HL-60 (cell line): ENCODE measurements at regions not wholly inside any gene's neighbourhood (a gene's known extent, or its start where the extent isn't known, plus 50 kb on each side); places are given as distances from the start of the nearest gene placed in this dataset.

ENCODE experiments used
- DNase-seq, 2 experiments: peaks; one replicate each; pipeline ENCODE4 v3.0.0-alpha.2; 2010 to 2020; ENCODE audit warnings: low read depth in 1 of 2, low spot score in 1 of 2
- H3K27ac ChIP-seq: fragments of 250-450 bp; sonication (Bioruptor Pico); replicated peaks from 2 replicates; pipeline ENCODE4 v1.5.1; 2020; ENCODE audit warnings: mild to moderate bottlenecking, moderate library complexity
- H3K27me3 ChIP-seq: fragments of 250-450 bp; sonication (Bioruptor Pico); 2 replicates; pipeline ENCODE4 v1.5.1; 2021; ENCODE audit warnings: mild to moderate bottlenecking, moderate library complexity; ENCODE audit not compliant: insufficient read depth, poor library complexity, severe bottlenecking
- H3K4me3 ChIP-seq: replicated peaks from 2 replicates; pipeline ENCODE4 v1.5.1; 2011; ENCODE audit warnings: mild to moderate bottlenecking, control low read depth, low read length; ENCODE audit not compliant: insufficient read depth
- CTCF ChIP-seq: IDR thresholded peaks from one replicate; pipeline ENCODE4 v1.5.1; 2011; ENCODE audit warnings: low read length, control low read depth, inconsistent platforms; ENCODE audit not compliant: insufficient read depth
- GABPA ChIP-seq: IDR thresholded peaks from 2 replicates; pipeline ENCODE4 v1.6.1; 2012; ENCODE audit warnings: low read depth
- POLR2AphosphoS5 ChIP-seq: IDR thresholded peaks from 2 replicates; pipeline ENCODE4 v1.6.1; 2012; ENCODE audit warnings: low read depth
- REST ChIP-seq: IDR thresholded peaks from 2 replicates; pipeline ENCODE4 v1.6.1; 2012; ENCODE audit warnings: low read depth; ENCODE audit not compliant: insufficient replicate concordance
- SPI1 ChIP-seq: IDR thresholded peaks from 2 replicates; pipeline ENCODE4 v1.6.1; 2012; ENCODE audit warnings: low read depth, mild to moderate bottlenecking, borderline replicate concordance

DNA sequence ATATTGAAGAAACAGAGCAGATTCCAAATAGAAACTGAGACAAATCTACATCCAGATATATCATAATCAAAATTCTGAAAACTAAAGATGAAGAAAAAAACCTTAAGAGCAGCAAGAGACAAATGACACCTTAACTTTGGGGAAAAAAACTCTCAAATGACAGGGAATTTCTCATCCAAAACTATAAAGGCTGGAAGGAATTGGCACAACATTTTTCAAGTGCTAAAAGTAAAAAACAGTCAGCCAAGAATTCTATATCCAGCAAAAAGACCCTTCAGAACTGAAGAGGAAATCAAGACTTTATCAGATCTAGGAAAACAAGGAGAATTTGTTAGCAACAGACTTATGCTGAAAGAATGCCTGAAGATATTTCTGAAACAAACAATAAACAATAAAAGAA, 90.3 kb upstream of the RASSF8 start:
- H3K27ac ChIP-seq, result no peak overlapping the region
- no peak for DNase-seq
- no peak overlapping the region for H3K4me3 ChIP-seq
- TF ChIP-seq REST (no peak), POLR2AphosphoS5 (no peak), GABPA (no peak), CTCF (no peak), SPI1 (no peak)
- no peaks in the 10 kb centered on the region for H3K27me3 ChIP-seq

GRCh38 chr12:25872137-25872536, 86.3 kb upstream of the RASSF8 start:
- TF ChIP-seq GABPA (no peak), SPI1 (no peak), REST (no peak), POLR2AphosphoS5 (no peak)
- no peak overlapping the region for H3K4me3 ChIP-seq
- H3K27me3 ChIP-seq, result no peaks in the 10 kb centered on the region
- H3K27ac ChIP-seq, result no peak overlapping the region
- DNase-seq, result no peak

DNA sequence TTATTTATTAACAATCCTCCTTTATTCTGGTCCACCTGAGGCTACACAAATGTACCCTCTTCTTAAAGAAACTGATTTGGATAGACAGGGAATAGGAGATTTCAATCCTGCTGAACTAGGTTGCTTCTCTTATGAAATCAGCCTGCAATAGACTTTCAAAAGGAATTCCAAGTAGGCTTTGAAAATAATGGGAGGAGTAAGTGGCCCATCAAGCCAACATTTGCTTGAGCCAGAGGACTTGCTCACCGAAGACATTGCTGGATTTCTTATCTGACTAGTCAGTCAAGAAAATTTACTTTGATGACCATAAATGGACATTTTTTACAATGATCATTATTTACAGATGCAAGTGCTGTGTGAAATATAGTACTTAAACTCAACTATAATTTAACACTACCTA, 82.8 kb upstream of the RASSF8 start:
- H3K27me3 ChIP-seq, result no peaks in the 10 kb centered on the region
- no peak for DNase-seq
- no peak overlapping the region for H3K4me3 ChIP-seq
- no peak overlapping the region for H3K27ac ChIP-seq
- no peak for TF ChIP-seq POLR2AphosphoS5

DNA sequence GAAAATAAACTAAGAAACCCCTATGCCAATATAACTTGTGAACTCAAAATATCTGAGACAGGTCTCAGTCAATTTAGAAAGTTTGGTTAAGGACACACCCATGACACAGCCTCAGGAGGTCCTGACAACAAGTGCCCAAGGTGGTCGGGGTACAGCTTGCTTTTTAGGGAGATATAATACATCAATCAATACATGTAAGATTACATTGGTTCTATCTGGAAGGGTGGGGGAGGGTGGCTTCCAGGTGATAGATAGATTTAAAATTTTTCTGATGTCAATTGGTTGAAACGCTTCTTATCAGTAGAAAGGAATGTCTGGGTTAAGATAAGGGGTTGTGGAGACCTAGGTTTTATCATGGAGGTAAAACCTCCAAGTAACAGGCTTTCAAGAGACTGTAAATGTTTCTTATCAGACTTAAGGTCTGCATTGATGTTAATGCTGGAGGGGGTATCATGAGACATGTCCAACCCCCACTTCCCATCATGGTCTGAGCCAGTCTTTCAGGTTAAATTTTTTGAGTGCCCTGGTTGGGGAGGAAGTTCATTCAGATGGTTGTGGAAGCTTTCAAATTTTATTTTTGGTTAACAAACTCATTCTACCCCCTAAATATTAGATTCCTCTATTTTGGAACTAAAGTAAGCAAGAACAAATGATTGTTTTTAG, 82.0 kb upstream of the RASSF8 start:
- H3K4me3 ChIP-seq, result no peak overlapping the region
- no peaks in the 10 kb centered on the region for H3K27me3 ChIP-seq
- TF ChIP-seq SPI1, result no peak
- TF ChIP-seq GABPA, result no peak
- TF ChIP-seq REST, result no peak
- TF ChIP-seq CTCF, result no peak
- no peak for TF ChIP-seq POLR2AphosphoS5
- H3K27ac ChIP-seq, result no peak overlapping the region
- DNase-seq, result no peak
